A549 (cell line): ENCODE measurements at regions not wholly inside any gene's neighbourhood (a gene's known extent, or its start where the extent isn't known, plus 50 kb on each side); places are given as distances from the start of the nearest gene placed in this dataset.

Experiments
- BHLHE40 ChIP-seq: IDR thresholded peaks from 2 replicates; pipeline ENCODE4 v1.6.1; 2012; ENCODE audit warnings: low read depth, low read length, inconsistent platforms
- CBX2 ChIP-seq: fragments of 200-600 bp; sonication (generic); IDR thresholded peaks from 2 replicates; pipeline ENCODE4 v1.6.1; 2016; ENCODE audit warnings: low read depth, mild to moderate bottlenecking, borderline replicate concordance
- EP300 ChIP-seq, 2 experiments: fragments of >200 bp; sonication (Bioruptor Twin); formaldehyde crosslinking; IDR thresholded peaks; 2 replicates in 1 of 2; 3 replicates in 1 of 2; pipeline ENCODE4 v1.6.1; 2016 to 2017
- NFE2L2 ChIP-seq: fragments of 150-350 bp; conservative IDR thresholded peaks from 2 replicates; pipeline ENCODE4 v1.6.1; 2014; ENCODE audit warnings: low read length
- PBX3 ChIP-seq: IDR thresholded peaks from 2 replicates; pipeline ENCODE4 v1.6.1; 2012
- POLR2A ChIP-seq: IDR thresholded peaks from 2 replicates; pipeline ENCODE4 v1.6.1; 2012; ENCODE audit warnings: mild to moderate bottlenecking, low read length
- SMC3 ChIP-seq: fragments of >200 bp; sonication (Bioruptor Twin); formaldehyde crosslinking; IDR thresholded peaks from 3 replicates; pipeline ENCODE4 v1.6.1; 2018; ENCODE audit warnings: inconsistent platforms

GRCh38 chr6:138577151-138577915 is 78.0 kb upstream of the NHSL1 start:
- TF ChIP-seq NFE2L2 (no peak), EP300 (IDR thresholded peaks at IDR 0.05) (no peak), PBX3 (no peak), CBX2 (no peak), POLR2A (no peak), BHLHE40 (no peak), SMC3 (no peak)
